Chondrocyte (in vitro differentiated cells): ENCODE measurements at regions not wholly inside any gene's neighbourhood (a gene's known extent, or its start where the extent isn't known, plus 50 kb on each side); places are given as distances from the start of the nearest gene placed in this dataset.

Experiments
- DNase-seq: peaks from one replicate; pipeline ENCODE4 v3.0.0; 2021; ENCODE audit warnings: mixed read lengths, low spot score
- H3K27ac Mint-ChIP-seq: one replicate; pipeline ENCODE4 v1.8.0; 2021; ENCODE audit warnings: mild to moderate bottlenecking, moderate library complexity, mixed read lengths; ENCODE audit not compliant: unreplicated experiment
- H3K27me3 Mint-ChIP-seq: 2 replicates; pipeline ENCODE4 v1.8.0; 2021; ENCODE audit warnings: low read depth, mixed read lengths
- H3K36me3 Mint-ChIP-seq: 2 replicates; pipeline ENCODE4 v1.8.0; 2021; ENCODE audit warnings: low read depth, mixed read lengths
- H3K4me1 Mint-ChIP-seq: 2 replicates; pipeline ENCODE4 v1.8.0; 2021; ENCODE audit warnings: low read depth, mild to moderate bottlenecking, mixed read lengths
- H3K4me3 Mint-ChIP-seq: one replicate; pipeline ENCODE4 v1.8.0; 2021; ENCODE audit warnings: mild to moderate bottlenecking, moderate library complexity, mixed read lengths; ENCODE audit not compliant: unreplicated experiment
- H3K9me3 Mint-ChIP-seq: 2 replicates; pipeline ENCODE4 v1.8.0; 2021; ENCODE audit warnings: low read depth, mixed read lengths
- CTCF ChIP-seq: fragments of 200-600 bp; sonication (generic); IDR thresholded peaks from 2 replicates; pipeline ENCODE4 v1.5.0; 2021; ENCODE audit warnings: antibody characterized with exemption, mild to moderate bottlenecking, moderate library complexity

- no peak for DNase-seq
- Mint-ChIP-seq H3K4me1 (no peaks in the 10 kb centered on the region), H3K27me3 (peaks cover 29% of the 10 kb centered on the region), H3K27ac (no peak overlapping the region), H3K36me3 (no peaks in the 10 kb centered on the region), H3K9me3 (no peaks in the 10 kb centered on the region), H3K4me3 (no peak overlapping the region)
- peak; percentile 86 for TF ChIP-seq CTCF
These were observed 451.3 kb downstream of the TLL1 start for GRCh38 chr4:166324321-166324720.

GRCh38 chr4:166335256-166335938 lies 462.4 kb downstream of the TLL1 start:
- Mint-ChIP-seq H3K27me3 (peaks cover 19% of the 10 kb centered on the region), H3K27ac (no peak overlapping the region), H3K4me1 (no peaks in the 10 kb centered on the region), H3K36me3 (peaks cover 3% of the 10 kb centered on the region), H3K9me3 (peaks cover 16% of the 10 kb centered on the region), H3K4me3 (no peak overlapping the region)
- no peak for TF ChIP-seq CTCF
- DNase-seq, result no peak

GRCh38 chr4:166341992-166342391 lies 469.0 kb downstream of the TLL1 start:
- no peaks in the 10 kb centered on the region for H3K36me3 Mint-ChIP-seq
- TF ChIP-seq CTCF, result no peak
- peaks cover 15% of the 10 kb centered on the region for H3K27me3 Mint-ChIP-seq
- DNase-seq, result no peak
- H3K27ac Mint-ChIP-seq, result no peak overlapping the region
- no peaks in the 10 kb centered on the region for H3K4me1 Mint-ChIP-seq
- H3K4me3 Mint-ChIP-seq, result no peak overlapping the region
- no peaks in the 10 kb centered on the region for H3K9me3 Mint-ChIP-seq

GRCh38 chr4:166363198-166363597 lies 490.2 kb downstream of the TLL1 start:
- Mint-ChIP-seq H3K27ac (no peak overlapping the region), H3K36me3 (peaks cover 1% of the 10 kb centered on the region), H3K4me1 (no peaks in the 10 kb centered on the region), H3K9me3 (peaks cover 3% of the 10 kb centered on the region), H3K4me3 (no peak overlapping the region), H3K27me3 (peaks cover 39% of the 10 kb centered on the region)
- no peak for DNase-seq
- TF ChIP-seq CTCF, result no peak

GRCh38 chr4:166366012-166366411 lies 493.0 kb downstream of the TLL1 start:
- DNase-seq, result no peak
- Mint-ChIP-seq H3K36me3 (peaks cover 1% of the 10 kb centered on the region), H3K4me1 (no peaks in the 10 kb centered on the region), H3K27me3 (peaks cover 24% of the 10 kb centered on the region), H3K27ac (no peak overlapping the region), H3K9me3 (peaks cover 7% of the 10 kb centered on the region), H3K4me3 (no peak overlapping the region)
- TF ChIP-seq CTCF, result no peak
